AG04450 (cell line): ENCODE measurements at regions not wholly inside any gene's neighbourhood (a gene's known extent, or its start where the extent isn't known, plus 50 kb on each side); places are given as distances from the start of the nearest gene placed in this dataset.

Source experiments
- CTCF ChIA-PET: fragments of 300-600, 350-600 bp; formaldehyde crosslinking; extraction: SDS; loops from one replicate; lab custom pipeline; 2022; ENCODE audit warnings: antibody characterized with exemption, inconsistent platforms; lab: Charles Lee
- POLR2A ChIA-PET: fragments of 350-600 bp; formaldehyde crosslinking; extraction: SDS; loops from one replicate; lab custom pipeline; 2021; ENCODE audit warnings: antibody characterized with exemption, inconsistent platforms; lab: Yijun Ruan, JAX
- DNase-seq: peaks from one replicate; pipeline ENCODE4 v3.0.0-alpha.2; 2011; ENCODE audit warnings: low read depth, low spot score
- H3K27ac ChIP-seq: one replicate; pipeline ENCODE4 v1.5.1; 2012; ENCODE audit warnings: low read depth, low read length, control low read depth
- H3K27me3 ChIP-seq: one replicate; pipeline ENCODE4 v1.6.0; 2012; ENCODE audit warnings: low read length; ENCODE audit not compliant: control insufficient read depth, insufficient read depth
- H3K4me3 ChIP-seq: 2 replicates; pipeline ENCODE4 v1.5.1; 2011; ENCODE audit warnings: mild to moderate bottlenecking, low read depth, low read length, control low read depth
- H3K9me3 ChIP-seq: 2 replicates; pipeline ENCODE4 v1.5.1; 2012; ENCODE audit warnings: low read length; ENCODE audit not compliant: control insufficient read depth, insufficient read depth
- TF ChIP-seq, protein P1 (sequence below): IDR thresholded peaks from 2 replicates; pipeline ENCODE4 v1.5.1; 2011; ENCODE audit warnings: low read depth, low read length, control low read depth, inconsistent platforms

DNA sequence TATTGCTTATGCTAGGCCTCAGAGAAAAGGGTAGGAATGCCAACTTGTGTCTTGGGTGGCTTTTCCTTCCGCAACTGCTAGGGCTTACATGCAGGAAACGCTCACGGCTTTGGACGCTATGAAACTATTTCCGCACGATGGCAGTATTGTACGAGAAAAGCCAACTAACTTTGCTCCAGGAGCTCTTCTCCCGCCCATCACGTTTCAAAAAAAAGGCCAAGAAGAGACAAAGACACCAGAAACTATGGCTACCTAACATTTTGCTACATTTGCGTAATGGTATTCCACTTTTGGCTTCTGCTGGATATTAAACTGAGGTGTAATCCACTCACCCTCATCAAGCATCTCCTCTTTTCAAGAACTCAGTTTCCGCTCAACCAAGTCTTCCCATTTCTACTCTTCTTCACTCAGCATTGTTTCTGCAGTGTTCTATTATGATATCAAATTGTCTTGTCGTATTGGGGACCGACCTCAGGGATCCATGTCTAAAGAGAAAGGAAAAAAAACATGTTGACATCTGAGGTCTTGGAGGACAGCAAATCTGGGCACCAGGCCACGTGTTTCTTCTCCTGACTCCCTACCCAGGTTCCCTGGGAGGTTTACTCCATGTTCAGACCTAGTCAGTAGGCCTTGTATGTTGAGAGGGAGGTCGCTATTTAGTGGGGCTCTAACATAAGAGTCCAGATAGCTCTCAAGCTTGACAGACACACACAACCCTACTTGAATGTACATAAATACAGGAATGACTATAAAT is 239.4 kb upstream of the STK26 start:
- no peak for DNase-seq
- TF ChIP-seq, protein P1, sequence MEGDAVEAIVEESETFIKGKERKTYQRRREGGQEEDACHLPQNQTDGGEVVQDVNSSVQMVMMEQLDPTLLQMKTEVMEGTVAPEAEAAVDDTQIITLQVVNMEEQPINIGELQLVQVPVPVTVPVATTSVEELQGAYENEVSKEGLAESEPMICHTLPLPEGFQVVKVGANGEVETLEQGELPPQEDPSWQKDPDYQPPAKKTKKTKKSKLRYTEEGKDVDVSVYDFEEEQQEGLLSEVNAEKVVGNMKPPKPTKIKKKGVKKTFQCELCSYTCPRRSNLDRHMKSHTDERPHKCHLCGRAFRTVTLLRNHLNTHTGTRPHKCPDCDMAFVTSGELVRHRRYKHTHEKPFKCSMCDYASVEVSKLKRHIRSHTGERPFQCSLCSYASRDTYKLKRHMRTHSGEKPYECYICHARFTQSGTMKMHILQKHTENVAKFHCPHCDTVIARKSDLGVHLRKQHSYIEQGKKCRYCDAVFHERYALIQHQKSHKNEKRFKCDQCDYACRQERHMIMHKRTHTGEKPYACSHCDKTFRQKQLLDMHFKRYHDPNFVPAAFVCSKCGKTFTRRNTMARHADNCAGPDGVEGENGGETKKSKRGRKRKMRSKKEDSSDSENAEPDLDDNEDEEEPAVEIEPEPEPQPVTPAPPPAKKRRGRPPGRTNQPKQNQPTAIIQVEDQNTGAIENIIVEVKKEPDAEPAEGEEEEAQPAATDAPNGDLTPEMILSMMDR: no peak
- ChIA-PET POLR2A (no interaction called here), CTCF (no interaction called here)
- H3K9me3 ChIP-seq: peaks cover 3% of the 10 kb centered on the region
- no peaks in the 10 kb centered on the region for H3K27me3 ChIP-seq
- H3K4me3 ChIP-seq: no peak overlapping the region
- no peak overlapping the region for H3K27ac ChIP-seq

- Histone ChIP-seq H3K27me3 (no peaks in the 10 kb centered on the region), H3K27ac (no peak overlapping the region), H3K4me3 (no peak overlapping the region), H3K9me3 (no peaks in the 10 kb centered on the region)
- no peak for DNase-seq
- CTCF ChIA-PET: no interaction called here
- POLR2A ChIA-PET: no interaction called here
- TF ChIP-seq, protein P1: no peak
These were observed 233.4 kb upstream of the STK26 start for GRCh38 chrX:131789664-131790063.

GRCh38 chrX:131791608-131792355 is 231.3 kb upstream of the STK26 start:
- POLR2A ChIA-PET: no interaction called here
- DNase-seq: no peak
- TF ChIP-seq, protein P1: no peak
- H3K4me3 ChIP-seq: no peak overlapping the region
- no peak overlapping the region for H3K27ac ChIP-seq
- CTCF ChIA-PET: no interaction called here
- H3K27me3 ChIP-seq: no peaks in the 10 kb centered on the region
- H3K9me3 ChIP-seq: peaks cover 9% of the 10 kb centered on the region; the same call in 1 of the 2 replicates

GRCh38 chrX:131792356-131792749 is 230.7 kb upstream of the STK26 start:
- no peaks in the 10 kb centered on the region for H3K27me3 ChIP-seq
- no peak overlapping the region for H3K27ac ChIP-seq
- no peak overlapping the region for H3K4me3 ChIP-seq
- H3K9me3 ChIP-seq: peaks cover 9% of the 10 kb centered on the region; the same call in 1 of the 2 replicates
- DNase-seq: no peak
- ChIA-PET POLR2A (no interaction called here), CTCF (no interaction called here)
- TF ChIP-seq, protein P1: no peak
